Body of pancreas (tissue), 4 donors: ENCODE measurements at regions not wholly inside any gene's neighbourhood (a gene's known extent, or its start where the extent isn't known, plus 50 kb on each side); places are given as distances from the start of the nearest gene placed in this dataset.

Source experiments
- ATAC-seq: fragments of 150-250 bp; one replicate; pipeline ENCODE4 v1.9.1; 2016
- DNase-seq, 4 donors: peaks; one replicate each; pipeline ENCODE4 v3.0.0-alpha.2; 2019
- H3K27ac ChIP-seq, 4 donors: fragments of 200-600 bp; sonication (generic); 1 replicate in 3 of 4; 2 replicates in 1 of 4; pipeline versions ENCODE4 v1.5.1 to v1.6.1; 2016 to 2019; ENCODE audit warnings: mild to moderate bottlenecking in 1 of 4, mixed read lengths in 1 of 4, moderate library complexity in 1 of 4
- H3K27me3 ChIP-seq, 2 donors: fragments of 200-600 bp; sonication (generic); one replicate each; pipeline ENCODE4 v1.6.0; 2016; ENCODE audit warnings: mild to moderate bottlenecking in 1 of 2
- H3K36me3 ChIP-seq, 2 donors: fragments of 200-600 bp; sonication (generic); replicated peaks in 1 of 2; 2 replicates each; pipeline ENCODE4 v1.5.1; 2016; ENCODE audit warnings: low read depth in 2 of 2; ENCODE audit not compliant: insufficient read depth in 1 of 2
- H3K4me1 ChIP-seq: fragments of 200-600 bp; sonication (generic); one replicate; pipeline ENCODE4 v1.6.0; 2016
- H3K4me3 ChIP-seq, 2 donors: fragments of 200-600 bp; sonication (generic); 1 replicate in 1 of 2; 2 replicates in 1 of 2; pipeline ENCODE4 v1.5.1; 2016 to 2019
- H3K9me3 ChIP-seq, 3 donors: fragments of 200-600 bp; sonication (generic); 1 replicate in 2 of 3; 2 replicates in 1 of 3; pipeline ENCODE4 v1.5.1; 2016
- CTCF ChIP-seq, 7 experiments: fragments of 450-650 bp in 4 of 7; fragments of 200-600 bp in 3 of 7; sonication (generic) in 3 of 7; IDR thresholded peaks; one replicate each; pipeline ENCODE4 v1.5.1; 2016 to 2019; ENCODE audit warnings: antibody characterized with exemption in 7 of 7
- POLR2A ChIP-seq, 3 donors: fragments of 450-650 bp; IDR thresholded peaks; one replicate each; pipeline ENCODE4 v1.6.1; 2016; ENCODE audit warnings: antibody characterized with exemption in 3 of 3, mild to moderate bottlenecking in 2 of 3
- WGBS, 2 donors: methylation state at CpG; one replicate each; pipeline ENCODE4 v1.1.5; 2017; 5-methylcytosine and 5-hydroxymethylcytosine counted together
- intact Hi-C: fragments of 100-400 bp; cut with DNase I; formaldehyde crosslinking; loops from one replicate; pipeline ENCODE4 v1.15.1; 2023

- 17 to 21% methylated on average over 10 of the region's 10 CpGs for WGBS, 2 donors
- TF ChIP-seq CTCF (IDR thresholded peaks at IDR 0.05), result no peak
- no peak for TF ChIP-seq POLR2A (IDR thresholded peaks at IDR 0.05)
- Histone ChIP-seq H3K4me1 (peaks cover 17% of the 10 kb centered on the region), H3K27me3 (no peaks in the 10 kb centered on the region), H3K27ac (no peak overlapping the region), H3K4me3 (no peak overlapping the region), H3K9me3 (no peaks in the 10 kb centered on the region), H3K36me3 (no peaks in the 10 kb centered on the region)
- ATAC-seq (no peak), DNase-seq (peak in 2 of 4 donors; percentile 15 to 36)
- intact Hi-C loops, result no loop called here
Measured at GRCh38 chr13:72521940-72522661, 205.3 kb downstream of the MZT1 start.

GRCh38 chr13:72514146-72514545 lies 213.3 kb downstream of the MZT1 start:
- Histone ChIP-seq H3K36me3 (no peaks in the 10 kb centered on the region), H3K27ac (no peak overlapping the region), H3K4me1 (peaks cover 6% of the 10 kb centered on the region), H3K4me3 (no peak overlapping the region), H3K9me3 (no peaks in the 10 kb centered on the region), H3K27me3 (no peaks in the 10 kb centered on the region)
- WGBS, 2 donors, result 0 to 31% methylated on average over 1 of the region's 1 CpG
- ATAC-seq, result no peak
- DNase-seq, result no peak
- TF ChIP-seq CTCF (IDR thresholded peaks at IDR 0.05), result no peak
- TF ChIP-seq POLR2A (IDR thresholded peaks at IDR 0.05), result no peak
- intact Hi-C loops, result no loop called here

- intact Hi-C loops, result no loop called here
- Histone ChIP-seq H3K27ac (no peak overlapping the region), H3K27me3 (no peaks in the 10 kb centered on the region), H3K9me3 (no peaks in the 10 kb centered on the region), H3K4me1 (no peaks in the 10 kb centered on the region), H3K4me3 (no peak overlapping the region), H3K36me3 (no peaks in the 10 kb centered on the region)
- ATAC-seq (no peak), DNase-seq (no peak)
- 45% methylated on average over 7 of the region's 7 CpGs for WGBS, 2 donors
- TF ChIP-seq CTCF (IDR thresholded peaks at IDR 0.05), result no peak
- TF ChIP-seq POLR2A (IDR thresholded peaks at IDR 0.05), result no peak
Measured at GRCh38 chr13:72508392-72508791, 219.0 kb downstream of the MZT1 start.

GRCh38 chr13:72507416-72508199 lies 219.8 kb downstream of the MZT1 start:
- Histone ChIP-seq H3K36me3 (no peaks in the 10 kb centered on the region), H3K4me1 (no peaks in the 10 kb centered on the region), H3K27ac (no peak overlapping the region), H3K27me3 (no peaks in the 10 kb centered on the region), H3K9me3 (no peaks in the 10 kb centered on the region), H3K4me3 (no peak overlapping the region)
- ATAC-seq (no peak), DNase-seq (peak in 1 of 4 donors; percentile 6)
- WGBS, 2 donors, result 21 to 25% methylated on average over 9 of the region's 9 CpGs
- TF ChIP-seq CTCF (IDR thresholded peaks at IDR 0.05) (no peak), POLR2A (IDR thresholded peaks at IDR 0.05) (no peak)
- intact Hi-C loops, result no loop called here
